ENCODE measurements at regions not wholly inside any gene's neighbourhood (a gene's known extent, or its start where the extent isn't known, plus 50 kb on each side); places are given as distances from the start of the nearest gene placed in this dataset.
A peak's percentile ranks its signal among the peaks of the same experiment; 100 is the strongest.

DNA sequence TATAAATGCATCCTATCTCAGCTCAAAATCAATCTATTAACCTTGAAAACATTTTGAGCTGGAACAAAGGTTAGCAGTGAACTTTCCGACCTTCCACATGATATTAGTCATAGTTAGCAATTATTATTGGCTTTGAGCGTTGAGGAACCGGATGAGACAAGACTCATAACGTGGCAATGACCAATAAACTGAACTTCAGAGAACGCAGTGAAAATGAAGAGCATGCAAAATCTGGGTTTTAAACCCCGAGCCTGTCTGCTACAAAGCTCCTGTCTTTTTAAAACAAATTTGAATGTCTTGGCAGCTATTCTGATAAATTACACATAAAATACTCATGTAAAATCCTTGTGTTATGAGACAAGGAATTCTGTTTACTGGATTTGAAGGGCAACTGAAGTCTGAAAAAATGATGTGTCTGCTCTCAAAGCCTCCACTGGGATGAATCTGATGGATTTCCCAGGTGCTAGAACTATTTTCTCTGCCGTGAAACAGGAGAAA is 74.7 kb upstream of the ITGB1 start:
- TF ChIP-seq, protein P1, sequence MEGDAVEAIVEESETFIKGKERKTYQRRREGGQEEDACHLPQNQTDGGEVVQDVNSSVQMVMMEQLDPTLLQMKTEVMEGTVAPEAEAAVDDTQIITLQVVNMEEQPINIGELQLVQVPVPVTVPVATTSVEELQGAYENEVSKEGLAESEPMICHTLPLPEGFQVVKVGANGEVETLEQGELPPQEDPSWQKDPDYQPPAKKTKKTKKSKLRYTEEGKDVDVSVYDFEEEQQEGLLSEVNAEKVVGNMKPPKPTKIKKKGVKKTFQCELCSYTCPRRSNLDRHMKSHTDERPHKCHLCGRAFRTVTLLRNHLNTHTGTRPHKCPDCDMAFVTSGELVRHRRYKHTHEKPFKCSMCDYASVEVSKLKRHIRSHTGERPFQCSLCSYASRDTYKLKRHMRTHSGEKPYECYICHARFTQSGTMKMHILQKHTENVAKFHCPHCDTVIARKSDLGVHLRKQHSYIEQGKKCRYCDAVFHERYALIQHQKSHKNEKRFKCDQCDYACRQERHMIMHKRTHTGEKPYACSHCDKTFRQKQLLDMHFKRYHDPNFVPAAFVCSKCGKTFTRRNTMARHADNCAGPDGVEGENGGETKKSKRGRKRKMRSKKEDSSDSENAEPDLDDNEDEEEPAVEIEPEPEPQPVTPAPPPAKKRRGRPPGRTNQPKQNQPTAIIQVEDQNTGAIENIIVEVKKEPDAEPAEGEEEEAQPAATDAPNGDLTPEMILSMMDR (IDR thresholded peaks at IDR 0.05) = no peak
- TF ChIP-seq SIN3A (IDR thresholded peaks at IDR 0.05; ENCODE audit: borderline replicate concordance, insufficient read depth, low read depth, low read length) = no peak
- TF ChIP-seq TCF7L2 (IDR thresholded peaks at IDR 0.05; ENCODE audit: low read depth, low read length) = peak; percentile 97
- TF ChIP-seq REST (IDR thresholded peaks at IDR 0.05; ENCODE audit: insufficient read depth in 1 of 2, low read depth in 2 of 2, low read length in 1 of 2) = no peak
